GM19372 (cell line): ENCODE measurements at regions not wholly inside any gene's neighbourhood (a gene's known extent, or its start where the extent isn't known, plus 50 kb on each side); places are given as distances from the start of the nearest gene placed in this dataset.
"Not testable (repeated sequence)": the region's sequence is repeated elsewhere in the genome, so short reads cannot be mapped to it uniquely, and the experiment has no call there.

ENCODE experiments used
- ATAC-seq: cut with Tn5 transposase; IDR thresholded peaks from one replicate; pipeline ENCODE4 v1.9.1; 2021; ENCODE audit warnings: mild to moderate bottlenecking, low read depth, moderate library complexity; ENCODE audit not compliant: unreplicated experiment

DNA sequence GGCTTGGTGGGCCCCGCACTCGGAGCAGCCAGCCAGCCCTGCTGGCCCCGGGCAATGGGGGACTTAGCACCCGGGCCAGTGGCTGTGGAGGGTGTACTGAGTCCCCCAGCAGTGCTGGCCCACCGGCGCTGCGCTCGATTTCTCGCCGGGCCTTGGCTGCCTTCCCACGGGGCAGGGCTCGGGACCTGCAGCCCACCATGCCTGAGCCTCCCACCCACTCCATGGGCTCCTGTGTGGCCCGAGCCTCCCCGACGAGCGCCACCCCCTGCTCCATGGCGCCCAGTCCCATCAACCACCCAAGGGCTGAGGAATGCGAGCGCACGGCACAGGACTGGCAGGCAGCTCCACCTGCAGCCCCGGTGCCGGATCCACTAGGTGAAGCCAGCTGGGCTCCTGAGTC lies 202.2 kb downstream of the ZC3H11B start:
- ATAC-seq: not testable (repeated sequence)

DNA sequence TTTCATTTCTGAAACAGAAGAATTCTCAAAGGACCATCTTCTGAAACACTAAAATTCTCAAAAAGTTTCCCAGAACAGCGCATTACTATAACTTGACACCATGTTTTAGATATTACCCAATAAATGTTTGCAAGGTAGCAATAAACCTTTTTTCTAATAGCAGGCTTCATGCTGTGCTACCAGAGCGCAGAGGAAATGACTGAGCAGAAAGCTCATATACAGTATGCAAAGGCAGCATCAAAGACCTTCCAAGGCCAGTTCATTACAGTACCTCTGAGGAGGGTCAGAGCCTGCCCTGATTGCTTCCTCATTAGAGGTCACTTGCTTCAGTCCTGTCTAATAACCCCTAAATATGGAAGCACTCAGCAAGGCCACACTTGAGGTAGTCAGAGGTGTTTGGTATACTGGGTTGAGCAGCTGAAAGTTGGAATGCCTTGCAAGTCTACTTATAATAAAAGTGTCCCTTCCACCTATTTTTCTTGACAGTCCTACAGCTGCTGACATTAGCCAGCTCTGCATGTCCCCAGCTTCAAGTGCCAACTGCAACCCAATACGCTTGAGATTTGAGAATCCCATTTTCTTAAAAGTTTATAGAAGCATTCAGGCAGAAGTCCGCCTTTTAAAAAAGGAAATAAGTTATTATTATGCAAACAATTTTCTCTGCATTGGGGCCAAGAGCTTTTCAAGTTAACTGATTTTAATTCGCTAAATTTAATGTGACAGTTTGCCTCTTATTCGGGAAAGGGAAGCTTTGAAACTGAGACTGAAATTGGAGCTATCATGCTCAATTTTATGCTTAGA lies 207.2 kb downstream of the ZC3H11B start:
- no peak for ATAC-seq

DNA sequence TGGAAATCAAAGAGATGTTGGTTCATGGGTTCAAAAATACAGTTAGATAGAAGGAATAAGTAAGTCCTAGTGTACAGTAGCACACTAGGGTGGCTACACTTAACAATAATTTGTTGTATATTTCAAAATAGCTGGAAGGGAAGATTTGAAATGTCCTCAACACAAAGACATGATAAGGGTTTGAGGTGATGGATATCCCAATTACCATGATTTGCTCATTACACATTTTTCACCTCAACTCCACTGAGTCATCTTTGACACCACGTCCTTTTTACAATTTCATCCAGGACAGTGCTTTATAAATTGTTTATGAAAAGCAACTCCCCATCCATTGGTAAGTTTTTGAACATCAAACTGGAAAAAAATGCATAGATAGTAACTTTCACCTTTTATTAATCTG lies 208.3 kb downstream of the ZC3H11B start:
- no peak for ATAC-seq

DNA sequence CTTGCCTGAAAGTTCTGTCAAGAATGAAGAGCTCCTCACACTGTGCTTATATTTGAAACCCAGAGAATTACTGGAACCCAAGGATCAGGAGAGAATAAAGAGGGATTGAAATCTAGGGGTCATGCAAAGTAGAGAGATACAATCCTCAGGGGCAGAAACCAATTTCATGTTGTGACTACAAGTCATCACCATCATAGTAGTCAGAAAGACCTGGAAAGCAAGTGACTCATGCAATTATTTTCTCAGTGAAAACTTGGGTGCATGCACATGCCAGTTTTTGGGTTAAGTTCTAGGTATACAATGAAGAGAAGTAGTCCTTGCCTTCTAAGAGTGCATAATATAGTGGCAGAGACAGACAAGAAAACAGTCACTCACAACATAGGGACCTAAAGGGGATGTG lies 210.0 kb downstream of the ZC3H11B start:
- ATAC-seq: no peak

DNA sequence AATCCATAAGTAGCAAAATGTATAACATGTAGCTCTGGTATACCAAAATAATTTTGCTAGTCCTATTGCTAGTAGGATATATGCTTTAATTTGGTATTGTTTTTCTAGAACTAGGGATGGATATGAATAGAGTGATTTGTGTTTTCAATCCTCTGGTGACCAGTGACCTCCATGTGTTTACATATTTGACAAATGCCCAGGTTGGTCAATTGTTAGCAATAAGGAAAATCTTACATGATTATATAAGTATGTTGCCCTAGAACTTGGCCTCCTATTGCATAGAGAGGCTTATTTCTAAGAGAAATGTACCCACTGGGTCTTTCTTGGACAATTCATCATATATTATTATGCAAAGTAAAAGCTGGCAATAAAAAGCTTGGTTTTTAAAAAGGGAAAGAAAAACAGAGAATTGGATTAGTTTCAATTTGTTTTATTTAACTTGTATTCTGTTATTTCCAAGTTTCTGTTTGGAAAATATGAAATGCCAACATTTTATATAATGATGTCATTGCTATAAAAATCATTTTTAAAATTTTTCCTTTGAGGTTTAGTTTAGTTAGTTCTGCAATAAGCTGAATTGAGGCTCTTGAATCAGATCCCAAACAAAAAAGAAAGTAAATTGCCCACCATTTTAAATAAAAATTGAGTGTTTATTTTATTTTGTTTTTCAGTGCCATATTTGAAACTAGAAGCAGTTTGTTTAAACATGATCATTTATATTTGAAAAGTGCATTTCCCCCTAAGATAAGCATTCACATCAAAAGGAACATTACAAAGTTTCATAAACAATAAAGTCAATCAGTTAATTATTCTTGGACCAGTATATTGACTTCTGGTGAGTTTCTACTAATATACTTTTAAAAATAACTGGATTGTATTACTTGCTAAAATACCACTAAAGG lies 210.9 kb downstream of the ZC3H11B start:
- ATAC-seq: no peak

DNA sequence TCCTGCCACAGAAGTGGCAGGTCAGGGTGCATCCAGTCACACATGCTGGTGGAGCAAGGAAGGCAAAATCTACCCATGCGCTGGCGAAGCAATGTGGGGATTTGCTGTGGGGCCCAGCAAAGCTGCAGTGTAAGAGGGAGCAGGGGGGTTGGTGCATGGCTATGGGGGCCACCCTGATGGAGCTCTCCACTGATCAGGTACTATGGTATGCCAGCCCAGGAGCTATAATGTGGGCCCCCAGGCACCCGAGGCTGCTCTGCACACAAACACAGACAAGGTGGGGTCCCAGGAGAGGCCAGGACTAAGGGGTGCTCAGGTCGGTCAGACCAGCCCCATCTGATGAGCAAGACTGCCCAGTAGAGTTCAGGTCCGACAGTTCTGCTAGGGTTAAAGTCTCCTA lies 213.5 kb downstream of the ZC3H11B start:
- ATAC-seq: no peak

DNA sequence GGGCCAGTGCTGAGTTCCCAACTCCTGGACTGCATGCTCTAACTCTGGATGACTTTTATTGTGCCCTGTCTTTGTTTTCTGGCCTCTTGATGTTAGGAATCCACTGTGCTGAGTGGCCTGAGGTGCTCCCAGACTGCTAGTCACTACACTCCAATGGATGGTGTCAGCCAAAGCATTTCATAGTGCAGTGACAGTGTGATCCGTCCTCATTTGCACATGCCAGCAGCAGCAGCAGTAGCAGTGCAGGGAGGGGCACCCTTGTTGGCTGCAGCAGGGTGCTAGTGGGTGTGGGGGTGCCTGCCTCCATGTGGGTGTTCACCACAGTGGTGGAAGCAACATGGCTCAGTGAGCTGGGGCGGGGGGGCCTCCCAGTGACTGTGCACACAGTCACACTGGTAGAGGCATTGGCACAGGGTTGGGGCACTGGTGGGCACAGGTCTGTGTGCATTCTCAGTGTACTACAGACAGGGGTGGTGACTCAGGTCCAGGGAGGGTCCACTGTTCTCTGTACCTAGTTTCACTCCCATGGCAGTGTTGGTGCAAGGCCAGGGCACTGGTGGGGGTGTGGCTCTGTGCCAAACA lies 214.0 kb downstream of the ZC3H11B start:
- ATAC-seq: no peak

DNA sequence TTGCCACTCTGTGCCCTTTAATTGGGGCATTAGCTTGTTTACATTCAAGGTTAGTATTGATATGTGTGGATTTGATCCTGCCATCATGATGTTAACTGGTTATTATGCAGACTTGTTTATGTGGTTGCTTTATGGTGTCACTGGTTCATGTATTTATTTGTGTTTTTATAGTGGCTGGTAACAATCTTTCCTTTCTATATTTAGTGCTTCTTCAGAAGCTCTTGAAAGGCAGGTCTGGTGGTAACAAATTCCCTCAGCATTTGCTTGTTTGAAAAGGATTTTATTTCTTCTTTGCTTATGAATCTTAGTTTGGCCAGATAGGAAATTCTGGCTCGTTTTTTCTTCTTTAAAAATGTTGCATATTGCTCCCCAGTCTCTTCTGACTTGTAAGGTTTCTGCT lies 215.4 kb downstream of the ZC3H11B start:
- ATAC-seq: no peak

DNA sequence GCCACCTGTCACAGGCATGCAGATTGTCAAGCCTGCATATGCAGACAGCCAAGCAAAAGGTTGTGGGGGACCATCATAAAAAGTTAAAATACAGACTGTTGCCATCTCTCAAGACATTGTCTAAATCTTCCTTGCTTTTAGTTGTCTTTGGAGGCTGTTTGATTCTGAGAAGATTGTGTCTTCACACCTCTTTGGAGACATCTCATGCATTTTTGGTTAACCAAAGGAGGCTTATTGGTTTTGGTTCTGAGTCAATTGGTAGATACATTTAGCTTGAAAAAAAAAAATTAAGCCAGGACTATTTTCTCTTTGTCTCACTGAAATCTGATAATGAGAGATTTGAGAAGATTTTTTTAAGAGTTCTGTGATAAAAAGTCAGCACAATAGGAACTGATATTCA lies 217.6 kb downstream of the LYPLAL1 start:
- no peak for ATAC-seq

DNA sequence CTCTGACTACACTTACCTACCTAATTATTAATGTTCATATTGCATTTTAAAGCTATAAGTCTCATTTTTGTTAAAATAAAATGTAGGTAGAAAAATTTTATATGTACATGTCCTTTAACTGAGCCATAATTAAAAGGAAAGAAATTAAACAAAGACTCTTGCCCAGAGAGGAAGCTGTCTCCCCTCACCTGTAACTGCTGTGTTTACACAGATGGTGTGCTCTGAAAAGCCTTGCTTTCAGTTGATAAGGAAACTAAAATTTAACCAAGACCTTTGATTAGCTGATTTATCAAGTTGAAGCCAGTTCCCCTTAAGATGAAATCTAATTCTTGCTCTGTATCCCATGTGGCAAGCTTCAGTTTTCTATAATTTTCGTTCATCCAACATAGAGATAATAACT lies 213.5 kb downstream of the LYPLAL1 start:
- ATAC-seq: no peak

DNA sequence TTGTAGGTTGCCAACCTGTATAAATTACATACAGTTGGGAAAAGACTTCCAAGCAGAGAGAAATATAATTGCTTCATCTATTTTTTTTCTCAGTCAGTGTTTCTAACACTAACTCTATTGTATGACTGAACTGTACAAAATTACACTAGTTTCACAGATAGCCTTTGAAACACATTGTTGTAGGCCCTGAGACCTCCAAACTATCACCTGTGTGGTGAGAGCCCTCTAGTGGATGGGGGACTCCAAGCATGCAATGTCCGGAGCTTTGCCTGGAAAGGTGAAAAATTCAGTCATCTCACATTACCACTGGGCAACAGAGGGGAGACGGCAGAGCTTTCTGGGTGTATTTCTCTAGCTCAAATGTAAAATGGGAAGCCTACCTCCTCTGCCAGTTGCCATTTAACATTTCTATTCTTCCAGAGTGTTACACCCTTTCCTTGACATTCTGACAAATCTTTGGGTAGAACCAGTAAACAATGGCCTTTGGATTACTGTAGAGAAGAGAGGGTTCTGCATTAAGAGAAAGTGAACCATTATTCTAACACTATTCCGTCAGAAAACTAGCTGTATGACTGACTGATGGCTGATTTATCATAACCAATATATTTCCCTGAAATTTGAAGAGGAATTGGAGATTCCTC lies 212.2 kb downstream of the LYPLAL1 start:
- peak; percentile 93 for ATAC-seq

DNA sequence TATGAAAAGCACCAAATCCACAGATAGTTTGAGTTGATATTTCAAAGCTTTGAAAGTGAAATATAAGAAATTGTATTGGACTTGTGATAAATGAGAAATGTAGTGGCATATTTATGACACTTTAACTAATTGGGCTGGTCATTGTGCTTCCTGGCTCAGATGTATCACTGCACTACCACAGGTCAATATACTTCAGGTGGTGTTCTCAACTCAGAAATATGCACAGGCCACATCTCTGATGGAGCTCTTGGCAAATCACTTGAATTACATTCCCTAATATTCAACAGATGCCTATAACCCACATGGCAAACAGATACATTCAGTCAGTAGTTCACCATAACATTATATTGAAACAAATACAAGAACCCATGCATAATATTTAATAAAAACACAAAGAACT lies 209.6 kb downstream of the LYPLAL1 start:
- no peak for ATAC-seq

DNA sequence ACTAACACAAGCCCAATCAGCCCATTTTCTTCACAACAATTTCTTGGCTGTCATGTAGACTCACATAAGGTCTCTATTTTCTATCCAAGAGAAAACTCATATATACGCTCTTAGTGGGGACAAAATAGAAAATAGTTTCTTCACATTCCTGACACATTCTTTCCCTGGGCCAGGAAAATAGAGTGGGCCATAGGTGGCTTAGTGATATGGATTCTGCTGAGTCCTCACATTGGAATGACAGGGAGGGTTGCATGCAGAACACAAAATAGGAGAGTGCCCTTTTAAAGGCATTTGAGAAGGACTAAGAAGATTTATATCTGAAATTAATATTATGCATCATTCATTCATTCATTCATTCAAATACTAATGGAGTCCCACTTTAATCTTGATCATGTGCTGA lies 207.7 kb downstream of the LYPLAL1 start:
- no peak for ATAC-seq

DNA sequence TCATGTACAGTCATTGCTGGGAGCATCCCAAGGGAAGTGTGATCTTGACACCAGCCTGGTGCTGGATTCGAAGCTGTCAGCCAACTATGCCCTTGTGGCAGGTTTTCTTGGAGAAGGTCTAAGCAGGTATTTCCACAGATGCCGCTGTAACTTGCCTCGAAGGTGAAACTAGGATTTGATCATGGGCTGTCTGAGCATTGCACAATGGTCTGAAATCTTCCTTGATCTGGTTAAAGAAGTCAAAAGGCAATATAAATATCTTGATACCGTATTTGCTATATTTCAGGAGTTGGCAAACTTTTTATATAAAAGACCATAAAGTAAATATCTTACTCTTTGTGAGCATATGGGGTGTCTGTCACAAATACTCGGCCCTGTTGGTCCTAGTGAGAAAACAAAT lies 206.8 kb downstream of the LYPLAL1 start:
- no peak for ATAC-seq

DNA sequence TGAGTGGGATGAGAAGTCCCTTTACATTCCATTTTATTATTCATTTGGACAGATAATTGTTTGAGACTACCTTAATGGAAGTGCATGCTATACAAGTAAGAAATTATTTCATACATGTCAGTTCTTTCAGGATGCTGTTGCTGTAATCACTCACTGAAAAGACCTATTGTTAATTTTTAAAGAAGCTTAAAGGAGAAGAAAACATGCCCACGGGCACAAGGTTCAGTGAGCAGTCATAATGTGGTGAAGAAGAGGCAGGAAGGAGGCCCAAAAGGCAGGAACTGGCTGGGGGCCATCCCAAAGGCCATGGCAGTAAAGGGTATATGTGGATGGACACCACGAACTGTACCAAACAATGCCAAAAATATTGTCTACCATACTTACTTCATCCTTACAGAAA lies 206.0 kb downstream of the LYPLAL1 start:
- ATAC-seq: no peak

DNA sequence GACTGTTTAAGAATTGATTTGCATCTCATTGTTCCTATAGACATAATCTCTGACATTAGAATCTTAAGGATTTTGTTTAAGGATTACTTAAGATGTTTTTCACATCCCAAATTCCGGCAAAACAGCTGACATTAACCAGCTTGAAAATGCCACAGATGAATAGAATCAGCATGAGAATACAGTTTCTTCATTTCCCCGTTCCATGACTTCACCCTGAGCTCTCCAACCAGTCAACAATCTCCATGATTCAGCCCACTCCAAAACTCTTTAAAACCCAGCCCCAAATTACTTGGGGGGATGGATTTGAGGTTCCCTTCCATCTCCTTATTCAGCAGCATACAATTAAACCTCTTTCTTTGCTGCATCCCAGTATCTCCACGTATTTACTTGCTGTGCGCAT lies 201.0 kb downstream of the LYPLAL1 start:
- ATAC-seq: no peak

DNA sequence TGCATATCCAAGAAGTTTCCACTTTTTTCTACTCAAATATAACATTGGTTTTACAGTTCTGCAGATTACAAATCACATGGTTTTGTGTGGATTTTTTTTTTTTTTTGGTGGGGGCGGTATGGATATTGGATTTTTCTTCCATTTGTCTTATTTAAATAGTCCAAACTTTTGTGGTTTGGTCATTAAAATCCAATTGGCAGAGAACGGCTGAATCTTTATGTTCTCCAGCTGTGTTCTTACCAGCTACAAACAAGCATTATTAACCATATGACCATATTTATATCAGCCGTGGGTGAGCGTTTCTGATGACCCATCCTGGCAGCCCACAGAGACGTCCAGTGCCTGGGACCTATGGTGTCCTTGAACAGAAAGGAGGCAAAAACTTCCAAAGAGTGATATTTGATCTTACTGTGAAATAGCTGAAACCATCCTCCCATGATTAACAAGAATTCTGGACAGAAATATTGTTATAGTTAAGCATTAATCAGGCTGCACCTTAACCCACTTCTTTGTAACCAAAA lies 200.4 kb downstream of the LYPLAL1 start:
- ATAC-seq: no peak

DNA sequence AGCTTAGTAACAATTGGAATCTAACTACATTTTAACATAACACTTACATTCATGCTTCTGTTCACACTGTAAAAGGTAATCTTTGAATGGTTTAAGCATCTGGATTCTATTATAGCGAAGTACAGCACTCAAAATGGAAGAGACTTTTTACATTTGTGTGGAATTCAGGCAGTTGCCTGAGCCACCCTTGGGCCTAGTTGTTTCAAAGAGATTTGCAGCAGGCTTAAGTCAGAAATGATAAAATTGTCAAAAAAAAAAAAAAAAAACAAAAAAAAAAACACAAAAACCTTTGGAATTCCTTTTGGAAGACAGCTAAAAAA lies 199.9 kb downstream of the LYPLAL1 start:
- ATAC-seq: no peak

DNA sequence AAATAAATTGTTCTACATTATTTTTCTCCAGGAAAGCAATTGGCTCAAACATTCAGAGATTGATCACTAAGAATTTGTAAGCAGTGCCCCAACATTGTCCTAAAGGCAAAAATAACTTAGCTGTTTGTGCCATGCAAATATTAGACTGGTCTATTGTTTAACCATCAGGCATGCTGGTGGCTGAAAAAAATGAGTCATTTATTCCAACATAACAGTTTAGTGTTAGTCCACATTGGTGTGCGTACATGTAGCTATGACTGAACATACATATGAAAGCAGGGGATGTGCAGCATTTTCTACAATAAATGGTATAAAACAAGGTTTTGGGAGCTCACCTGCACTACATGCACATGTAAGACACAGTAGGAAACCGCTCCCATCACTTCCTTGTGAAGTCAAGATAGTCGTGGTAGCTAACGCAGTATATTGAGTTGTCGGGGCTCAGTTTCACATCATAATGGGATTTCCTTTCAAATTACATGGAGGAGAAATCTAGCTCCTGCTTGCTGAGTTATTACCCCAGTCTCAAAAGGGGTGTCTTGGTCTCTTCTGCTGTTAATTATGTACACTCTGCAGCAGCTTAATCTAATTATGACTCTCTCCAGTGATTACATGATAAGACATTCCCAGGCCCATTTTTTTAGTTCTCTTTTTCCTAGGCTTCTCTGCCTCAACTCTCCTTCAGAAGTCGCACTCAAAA lies 199.4 kb downstream of the LYPLAL1 start:
- ATAC-seq: no peak

DNA sequence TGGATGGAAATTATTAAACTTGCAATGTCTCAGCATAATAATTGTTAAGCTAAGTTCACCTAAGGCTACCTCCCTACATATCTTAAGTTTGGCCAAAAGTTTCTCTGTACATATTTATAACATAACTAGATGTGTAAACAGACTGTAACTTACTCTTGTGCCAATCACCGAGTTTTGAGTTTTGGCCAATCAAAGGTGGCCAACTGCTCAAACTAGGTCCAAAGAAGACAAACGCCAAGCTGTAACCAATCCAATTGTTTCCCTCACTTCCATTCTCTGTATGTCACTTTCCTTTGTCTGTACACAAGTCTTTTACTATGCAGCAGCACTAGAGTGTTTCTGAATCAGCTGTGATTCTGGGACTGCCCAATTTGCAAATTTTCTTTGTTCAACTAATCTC lies 197.8 kb downstream of the LYPLAL1 start:
- ATAC-seq: no peak
